Vagina (tissue), 2 donors: ENCODE measurements at regions not wholly inside any gene's neighbourhood (a gene's known extent, or its start where the extent isn't known, plus 50 kb on each side); places are given as distances from the start of the nearest gene placed in this dataset.

Source experiments
- POLR2A ChIP-seq, 2 donors: fragments of 450-650 bp; IDR thresholded peaks; one replicate each; pipeline ENCODE4 v1.6.1; 2017; ENCODE audit warnings: antibody characterized with exemption in 2 of 2, mild to moderate bottlenecking in 2 of 2, moderate library complexity in 2 of 2
- POLR2AphosphoS5 ChIP-seq, 2 donors: sonication (generic); formaldehyde crosslinking; IDR thresholded peaks; one replicate each; pipeline ENCODE4 v1.9.0; 2017; ENCODE audit warnings: antibody characterized with exemption in 2 of 2, mild to moderate bottlenecking in 2 of 2, low read depth in 1 of 2; ENCODE audit not compliant: insufficient read depth in 1 of 2
- TF ChIP-seq, protein P1 (sequence below), 3 experiments: fragments of 450-650 bp in 2 of 3; fragments of 200-600 bp in 1 of 3; sonication (generic) in 1 of 3; IDR thresholded peaks; one replicate each; pipeline ENCODE4 v1.5.1; 2017 to 2019; ENCODE audit warnings: antibody characterized with exemption in 3 of 3, mild to moderate bottlenecking in 2 of 3, moderate library complexity in 2 of 3

DNA sequence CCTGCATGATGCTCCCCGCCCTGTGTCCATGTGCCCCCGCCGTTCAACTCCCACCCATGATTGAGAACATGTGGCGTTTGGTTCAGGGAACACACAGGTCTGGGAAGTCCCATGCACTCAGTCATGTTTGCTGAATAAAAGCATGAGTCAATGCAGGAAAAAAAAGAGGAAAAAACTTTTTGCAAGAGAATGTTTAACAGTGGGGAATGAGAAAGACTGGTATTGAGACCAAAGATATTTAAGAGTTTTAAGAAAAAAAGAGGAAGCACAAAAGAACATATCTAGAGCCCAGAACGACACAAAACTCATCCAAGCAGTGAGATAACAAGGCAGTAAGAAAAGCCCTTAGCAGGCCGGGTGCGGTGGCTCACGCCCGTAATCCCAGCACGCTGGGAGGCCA, 279.2 kb upstream of the THSD7B start:
- no peak for TF ChIP-seq POLR2A (IDR thresholded peaks at IDR 0.05)
- TF ChIP-seq, protein P1, sequence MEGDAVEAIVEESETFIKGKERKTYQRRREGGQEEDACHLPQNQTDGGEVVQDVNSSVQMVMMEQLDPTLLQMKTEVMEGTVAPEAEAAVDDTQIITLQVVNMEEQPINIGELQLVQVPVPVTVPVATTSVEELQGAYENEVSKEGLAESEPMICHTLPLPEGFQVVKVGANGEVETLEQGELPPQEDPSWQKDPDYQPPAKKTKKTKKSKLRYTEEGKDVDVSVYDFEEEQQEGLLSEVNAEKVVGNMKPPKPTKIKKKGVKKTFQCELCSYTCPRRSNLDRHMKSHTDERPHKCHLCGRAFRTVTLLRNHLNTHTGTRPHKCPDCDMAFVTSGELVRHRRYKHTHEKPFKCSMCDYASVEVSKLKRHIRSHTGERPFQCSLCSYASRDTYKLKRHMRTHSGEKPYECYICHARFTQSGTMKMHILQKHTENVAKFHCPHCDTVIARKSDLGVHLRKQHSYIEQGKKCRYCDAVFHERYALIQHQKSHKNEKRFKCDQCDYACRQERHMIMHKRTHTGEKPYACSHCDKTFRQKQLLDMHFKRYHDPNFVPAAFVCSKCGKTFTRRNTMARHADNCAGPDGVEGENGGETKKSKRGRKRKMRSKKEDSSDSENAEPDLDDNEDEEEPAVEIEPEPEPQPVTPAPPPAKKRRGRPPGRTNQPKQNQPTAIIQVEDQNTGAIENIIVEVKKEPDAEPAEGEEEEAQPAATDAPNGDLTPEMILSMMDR (IDR thresholded peaks at IDR 0.05), result no peak
- no peak for TF ChIP-seq POLR2AphosphoS5 (IDR thresholded peaks at IDR 0.05; ENCODE audit: insufficient read depth in 1 of 2, low read depth in 1 of 2)
